ENCODE measurements at regions not wholly inside any gene's neighbourhood (a gene's known extent, or its start where the extent isn't known, plus 50 kb on each side); places are given as distances from the start of the nearest gene placed in this dataset.
"Not testable (repeated sequence)": the region's sequence is repeated elsewhere in the genome, so short reads cannot be mapped to it uniquely, and the experiment has no call there.

DNA sequence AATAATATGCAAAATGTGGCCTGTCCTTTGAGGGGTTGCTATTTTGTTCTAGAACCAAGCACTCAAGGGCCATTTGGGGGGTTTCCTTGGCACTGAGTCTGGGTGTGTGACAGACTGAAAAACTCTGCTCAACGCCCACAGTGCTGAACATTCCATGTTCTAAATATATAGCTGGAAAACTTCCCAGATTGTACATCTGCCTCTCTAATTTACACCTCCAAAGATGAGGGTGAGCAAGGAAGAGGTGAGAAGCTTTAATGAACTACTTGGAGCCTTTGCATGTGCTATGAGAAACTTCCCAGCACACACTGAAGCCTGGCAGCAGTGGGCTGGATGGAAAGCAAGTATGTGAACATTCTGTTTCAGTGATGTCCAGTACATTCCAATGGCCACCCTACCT is 296.7 kb upstream of the KCNH7 start:
- BruUV-seq (replicated peaks) = no TSS peak
- TF ChIP-seq, protein P1, sequence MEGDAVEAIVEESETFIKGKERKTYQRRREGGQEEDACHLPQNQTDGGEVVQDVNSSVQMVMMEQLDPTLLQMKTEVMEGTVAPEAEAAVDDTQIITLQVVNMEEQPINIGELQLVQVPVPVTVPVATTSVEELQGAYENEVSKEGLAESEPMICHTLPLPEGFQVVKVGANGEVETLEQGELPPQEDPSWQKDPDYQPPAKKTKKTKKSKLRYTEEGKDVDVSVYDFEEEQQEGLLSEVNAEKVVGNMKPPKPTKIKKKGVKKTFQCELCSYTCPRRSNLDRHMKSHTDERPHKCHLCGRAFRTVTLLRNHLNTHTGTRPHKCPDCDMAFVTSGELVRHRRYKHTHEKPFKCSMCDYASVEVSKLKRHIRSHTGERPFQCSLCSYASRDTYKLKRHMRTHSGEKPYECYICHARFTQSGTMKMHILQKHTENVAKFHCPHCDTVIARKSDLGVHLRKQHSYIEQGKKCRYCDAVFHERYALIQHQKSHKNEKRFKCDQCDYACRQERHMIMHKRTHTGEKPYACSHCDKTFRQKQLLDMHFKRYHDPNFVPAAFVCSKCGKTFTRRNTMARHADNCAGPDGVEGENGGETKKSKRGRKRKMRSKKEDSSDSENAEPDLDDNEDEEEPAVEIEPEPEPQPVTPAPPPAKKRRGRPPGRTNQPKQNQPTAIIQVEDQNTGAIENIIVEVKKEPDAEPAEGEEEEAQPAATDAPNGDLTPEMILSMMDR (IDR thresholded peaks at IDR 0.05; ENCODE audit: unreplicated experiment) = no peak
- Mint-ChIP-seq H3K9me3 (ENCODE audit: low read depth, unreplicated experiment) (peaks cover 3% of the 10 kb centered on the region), H3K4me1 (ENCODE audit: low read depth, unreplicated experiment) (no peaks in the 10 kb centered on the region), H3K36me3 (ENCODE audit: insufficient read depth, unreplicated experiment) (no peaks in the 10 kb centered on the region), H3K27ac (ENCODE audit: unreplicated experiment) (no peak overlapping the region), H3K27me3 (ENCODE audit: unreplicated experiment) (no peaks in the 10 kb centered on the region), H3K4me3 (ENCODE audit: low read depth, unreplicated experiment) (no peak overlapping the region)
- intact Hi-C loops (cut with micrococcal nuclease; ENCODE audit: unreplicated experiment) = loop anchor here (10.0 kb wide), 1 partner anchor 610 kb away; no protein-coding TSS in a partner anchor
- CTCF ChIA-PET = no interaction called here
- DNase-seq = no peak

DNA sequence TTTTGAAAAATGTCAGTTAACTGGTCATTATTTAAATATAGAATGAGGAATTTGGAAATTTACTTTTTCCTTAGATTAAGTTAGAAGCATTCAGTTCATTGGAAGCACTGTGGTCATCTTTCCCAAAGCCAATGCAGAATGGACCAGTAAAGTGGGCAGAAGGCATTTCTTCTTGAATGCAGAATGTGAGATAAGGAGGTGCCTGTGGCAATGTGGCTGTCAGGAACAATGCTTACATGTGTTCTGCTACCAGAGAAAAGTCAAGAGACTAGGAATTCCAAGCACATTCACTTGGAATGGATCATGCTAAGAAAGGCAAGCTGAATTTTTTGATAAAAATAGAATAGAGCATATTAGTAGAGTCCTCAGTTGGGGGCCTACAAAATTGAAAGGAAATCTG is 295.0 kb upstream of the KCNH7 start:
- Mint-ChIP-seq H3K27me3 (ENCODE audit: unreplicated experiment) (no peaks in the 10 kb centered on the region), H3K27ac (ENCODE audit: unreplicated experiment) (no peak overlapping the region), H3K4me1 (ENCODE audit: low read depth, unreplicated experiment) (no peaks in the 10 kb centered on the region), H3K4me3 (ENCODE audit: low read depth, unreplicated experiment) (no peak overlapping the region), H3K36me3 (ENCODE audit: insufficient read depth, unreplicated experiment) (no peaks in the 10 kb centered on the region), H3K9me3 (ENCODE audit: low read depth, unreplicated experiment) (peaks cover under 1% of the 10 kb centered on the region)
- BruUV-seq (replicated peaks) = no TSS peak
- TF ChIP-seq, protein P1 (IDR thresholded peaks at IDR 0.05; ENCODE audit: unreplicated experiment) = no peak
- CTCF ChIA-PET = no interaction called here
- no peak for DNase-seq
- intact Hi-C loops (cut with micrococcal nuclease; ENCODE audit: unreplicated experiment) = loop anchor here (1.0 to 10.0 kb wide), 3 partner anchors 144 to 609 kb away; no protein-coding TSS in a partner anchor

DNA sequence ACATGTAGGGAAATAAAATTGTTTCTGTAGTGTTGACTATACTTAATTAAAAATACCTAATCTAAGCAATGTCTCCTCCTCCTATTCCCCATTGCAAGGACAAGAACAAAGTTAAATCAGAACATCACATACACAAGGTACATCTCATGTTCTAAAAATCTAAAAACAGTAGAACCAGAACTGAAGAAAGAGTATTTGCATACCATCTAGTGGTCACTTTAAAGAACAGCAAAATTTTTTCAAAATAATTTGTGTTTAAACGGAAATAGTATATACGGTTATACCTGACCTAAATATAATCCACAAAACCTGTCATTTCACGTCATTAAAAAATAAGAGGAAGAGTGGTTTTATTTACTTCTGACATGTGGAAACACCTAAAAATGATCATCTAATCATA is 294.3 kb upstream of the KCNH7 start:
- no peaks in the 10 kb centered on the region for H3K36me3 Mint-ChIP-seq (ENCODE audit: insufficient read depth, unreplicated experiment)
- no TSS peak for BruUV-seq (replicated peaks)
- H3K27me3 Mint-ChIP-seq (ENCODE audit: unreplicated experiment) = no peaks in the 10 kb centered on the region
- no peak overlapping the region for H3K27ac Mint-ChIP-seq (ENCODE audit: unreplicated experiment)
- no peaks in the 10 kb centered on the region for H3K4me1 Mint-ChIP-seq (ENCODE audit: low read depth, unreplicated experiment)
- H3K9me3 Mint-ChIP-seq (ENCODE audit: low read depth, unreplicated experiment) = no peaks in the 10 kb centered on the region
- no peak overlapping the region for H3K4me3 Mint-ChIP-seq (ENCODE audit: low read depth, unreplicated experiment)
- DNase-seq = no peak
- TF ChIP-seq, protein P1 (IDR thresholded peaks at IDR 0.05; ENCODE audit: unreplicated experiment) = peak; percentile 54
- intact Hi-C loops (cut with micrococcal nuclease; ENCODE audit: unreplicated experiment) = loop anchor here (1.0 to 10.0 kb wide), 3 partner anchors 144 to 608 kb away; no protein-coding TSS in a partner anchor
- CTCF ChIA-PET = no interaction called here

DNA sequence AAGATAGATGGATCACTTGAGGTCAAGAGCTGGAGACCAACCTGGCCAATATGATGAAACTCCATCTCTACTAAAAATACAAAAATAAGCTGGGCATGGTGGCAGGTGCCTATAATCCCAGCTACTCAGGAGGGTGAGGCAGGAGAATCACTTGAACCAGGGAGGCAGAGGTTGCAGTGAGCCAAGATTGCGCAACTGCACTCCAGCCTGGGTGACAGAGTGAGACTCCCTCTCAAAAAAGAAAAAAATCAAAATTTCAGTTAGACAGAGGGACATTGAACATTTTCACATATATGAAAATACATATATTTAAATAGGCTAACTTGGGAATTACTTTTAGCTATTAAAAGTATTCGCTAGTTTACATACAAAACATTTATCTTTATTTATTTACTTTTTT is 293.6 kb upstream of the KCNH7 start:
- H3K36me3 Mint-ChIP-seq (ENCODE audit: insufficient read depth, unreplicated experiment); H3K27ac Mint-ChIP-seq (ENCODE audit: unreplicated experiment); DNase-seq; CTCF ChIA-PET; BruUV-seq (replicated peaks); H3K27me3 Mint-ChIP-seq (ENCODE audit: unreplicated experiment); H3K4me3 Mint-ChIP-seq (ENCODE audit: low read depth, unreplicated experiment); H3K4me1 Mint-ChIP-seq (ENCODE audit: low read depth, unreplicated experiment); H3K9me3 Mint-ChIP-seq (ENCODE audit: low read depth, unreplicated experiment): not testable (repeated sequence)
- intact Hi-C loops (cut with micrococcal nuclease; ENCODE audit: unreplicated experiment) = loop anchor here (10.0 kb wide), 1 partner anchor 607 kb away; no protein-coding TSS in a partner anchor

DNA sequence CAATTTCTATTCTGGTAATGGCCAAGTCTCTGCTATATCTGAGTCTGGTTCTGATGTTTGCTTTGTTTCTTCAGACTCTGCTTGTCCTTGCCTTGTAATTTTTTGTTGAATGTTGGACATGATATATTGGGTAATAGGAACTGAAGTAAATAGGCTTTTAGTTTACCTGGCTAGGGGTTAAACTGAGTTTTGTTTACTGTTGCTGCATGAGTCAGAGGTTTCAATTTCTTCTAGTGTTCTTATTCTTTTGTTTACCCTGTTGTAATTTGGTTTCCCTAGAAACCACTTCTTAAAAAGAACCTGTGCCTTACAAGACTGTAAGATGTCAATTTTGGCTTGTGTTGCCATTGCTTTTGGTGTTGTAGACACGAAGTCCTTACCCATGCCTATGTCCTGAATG is 285.0 kb upstream of the KCNH7 start:
- H3K27ac Mint-ChIP-seq (ENCODE audit: unreplicated experiment) = no peak overlapping the region
- H3K4me3 Mint-ChIP-seq (ENCODE audit: low read depth, unreplicated experiment) = no peak overlapping the region
- BruUV-seq (replicated peaks) = no TSS peak
- H3K9me3 Mint-ChIP-seq (ENCODE audit: low read depth, unreplicated experiment) = no peaks in the 10 kb centered on the region
- CTCF ChIA-PET = no interaction called here
- H3K36me3 Mint-ChIP-seq (ENCODE audit: insufficient read depth, unreplicated experiment) = no peaks in the 10 kb centered on the region
- no peaks in the 10 kb centered on the region for H3K27me3 Mint-ChIP-seq (ENCODE audit: unreplicated experiment)
- TF ChIP-seq, protein P1 (IDR thresholded peaks at IDR 0.05; ENCODE audit: unreplicated experiment) = no peak
- no peaks in the 10 kb centered on the region for H3K4me1 Mint-ChIP-seq (ENCODE audit: low read depth, unreplicated experiment)
- DNase-seq = no peak
- intact Hi-C loops (cut with micrococcal nuclease; ENCODE audit: unreplicated experiment) = no loop called here

Data from Calu3 (cell line).